Endothelial cell of umbilical vein (primary cell): ENCODE measurements at regions not wholly inside any gene's neighbourhood (a gene's known extent, or its start where the extent isn't known, plus 50 kb on each side); places are given as distances from the start of the nearest gene placed in this dataset.

ENCODE experiments used
- BruUV-seq: library from RNA; stranded (reverse); fragments of 400-500 nt; replicated peaks from 2 replicates; lab custom pipeline; 2021; lab: Mats Ljungman, UMichigan
- CTCF ChIA-PET: fragments of 300-600, 350-600 bp; sonication (Branson Sonifier 250); formaldehyde crosslinking; loops from one replicate; lab custom pipeline; 2021; ENCODE audit warnings: antibody characterized with exemption, inconsistent platforms; lab: Charles Lee
- POLR2A ChIA-PET: fragments of 300-600, 350-600 bp; sonication (Branson Sonifier 250); formaldehyde crosslinking; loops from one replicate; lab custom pipeline; 2021; ENCODE audit warnings: antibody characterized with exemption, inconsistent platforms; lab: Charles Lee
- DNase-seq: peaks from one replicate; pipeline ENCODE4 v3.0.0-alpha.2; 2011; ENCODE audit warnings: low read depth, low spot score
- FAIRE-seq: peaks from 2 replicates; lab custom pipeline; 2011; peaks lifted over from hg19 to GRCh38; lab: Jason Lieb, UNC
- H2AFZ ChIP-seq: 2 replicates; pipeline ENCODE4 v1.6.0; 2012; ENCODE audit warnings: low read depth, low read length, control low read depth, inconsistent platforms
- H3K27ac ChIP-seq: 2 replicates; pipeline ENCODE4 v1.5.1; 2011; ENCODE audit warnings: low read depth, mild to moderate bottlenecking, control low read depth, low read length, moderate library complexity; ENCODE audit not compliant: insufficient read depth
- H3K27me3 ChIP-seq, 2 experiments: 2 replicates each; pipeline versions ENCODE4 v1.6.0 to v1.6.1; 2011; ENCODE audit warnings: low read length in 2 of 2, mixed read lengths in 1 of 2; ENCODE audit not compliant: control insufficient read depth in 2 of 2, insufficient read depth in 2 of 2
- H3K36me3 ChIP-seq, 2 experiments: 2 replicates in 1 of 2; 3 replicates in 1 of 2; pipeline ENCODE4 v1.5.1; 2011; ENCODE audit warnings: low read length in 2 of 2, mild to moderate bottlenecking in 1 of 2, moderate library complexity in 1 of 2; ENCODE audit not compliant: control insufficient read depth in 2 of 2, insufficient read depth in 2 of 2; ENCODE audit errors: extremely low read depth in 1 of 2
- H3K4me1 ChIP-seq: 3 replicates; pipeline ENCODE4 v1.5.1; 2011; ENCODE audit warnings: mild to moderate bottlenecking, low read length; ENCODE audit not compliant: control insufficient read depth, insufficient read depth; ENCODE audit errors: extremely low read depth
- H3K4me2 ChIP-seq: 2 replicates; pipeline ENCODE4 v1.6.1; 2011; ENCODE audit warnings: low read length, control low read depth, mixed read lengths; ENCODE audit not compliant: insufficient read depth
- H3K4me3 ChIP-seq, 3 experiments: fragments of 200-600 bp in 1 of 3; sonication (generic), shearing (Covaris generic) in 1 of 3; replicated peaks in 1 of 3; 2 replicates each; pipeline ENCODE4 v1.5.1; 2011 to 2016; ENCODE audit warnings: control low read depth in 3 of 3, low read length in 3 of 3, mild to moderate bottlenecking in 2 of 3, inconsistent platforms in 1 of 3, low read depth in 1 of 3, moderate library complexity in 1 of 3; ENCODE audit not compliant: insufficient read depth in 1 of 3
- H3K79me2 ChIP-seq: 2 replicates; pipeline ENCODE4 v1.6.0; 2012; ENCODE audit warnings: low read length, inconsistent platforms; ENCODE audit not compliant: control insufficient read depth, insufficient read depth
- H3K9ac ChIP-seq: replicated peaks from 2 replicates; pipeline ENCODE3; 2011; ENCODE audit warnings: low read length, control low read depth; ENCODE audit not compliant: insufficient read depth; ENCODE audit errors: extremely low read depth
- H3K9me1 ChIP-seq: replicated peaks from 3 replicates; pipeline ENCODE4 v1.6.0; 2011; ENCODE audit warnings: mild to moderate bottlenecking, low read length; ENCODE audit not compliant: control insufficient read depth, insufficient read depth; ENCODE audit errors: extremely low read depth
- H3K9me3 ChIP-seq: replicated peaks from 2 replicates; pipeline ENCODE4 v1.5.1; 2012; ENCODE audit warnings: low read length, inconsistent platforms; ENCODE audit not compliant: control insufficient read depth, insufficient read depth
- H4K20me1 ChIP-seq: replicated peaks from 2 replicates; pipeline ENCODE3; 2011; ENCODE audit warnings: mild to moderate bottlenecking, low read length; ENCODE audit not compliant: control insufficient read depth, insufficient read depth; ENCODE audit errors: extremely low read depth
- EZH2 ChIP-seq: IDR thresholded peaks from 2 replicates; pipeline ENCODE4 v1.6.1; 2012; ENCODE audit warnings: borderline replicate concordance, low read depth, mild to moderate bottlenecking, moderate library complexity, low read length, inconsistent platforms; ENCODE audit not compliant: severe bottlenecking
- FOS ChIP-seq: IDR thresholded peaks from 2 replicates; pipeline ENCODE4 v1.6.1; 2011; ENCODE audit warnings: mild to moderate bottlenecking, low read length, moderate library complexity, borderline replicate concordance; ENCODE audit not compliant: insufficient read depth
- GATA2 ChIP-seq: IDR thresholded peaks from 2 replicates; pipeline ENCODE4 v1.7.0; 2011; ENCODE audit warnings: low read depth, mild to moderate bottlenecking, moderate library complexity, mixed read lengths, low read length; ENCODE audit not compliant: insufficient read length, insufficient read depth
- JUN ChIP-seq: IDR thresholded peaks from 2 replicates; pipeline ENCODE4 v1.6.1; 2011; ENCODE audit warnings: borderline replicate concordance, low read depth; ENCODE audit not compliant: insufficient read length, insufficient read depth
- MYC ChIP-seq: IDR thresholded peaks from one replicate; pipeline ENCODE4 v1.6.1; 2011; ENCODE audit warnings: mild to moderate bottlenecking, low read depth, low read length
- POLR2A ChIP-seq: IDR thresholded peaks from 2 replicates; pipeline ENCODE4 v1.6.1; 2012; ENCODE audit warnings: low read depth, mild to moderate bottlenecking, control low read depth, low read length
- POLR2AphosphoS5 ChIP-seq: IDR thresholded peaks from 2 replicates; pipeline ENCODE4 v1.6.1; 2012; ENCODE audit warnings: low read depth, mild to moderate bottlenecking, control low read depth, low read length, moderate library complexity; ENCODE audit not compliant: insufficient read depth
- dilution Hi-C: fragments of 300-500 bp; cut with MboI; formaldehyde crosslinking; loops from one replicate; pipeline ENCODE4 v1.15.0; 2019; ENCODE audit warnings: low sequenced_read_pairs; ENCODE audit not compliant: extremely low pct_ligation_motif_present
- intact Hi-C: fragments of 100-400 bp; cut with micrococcal nuclease; formaldehyde crosslinking; loops from one replicate; pipeline ENCODE4 v1.10.0; 2022
- TF ChIP-seq, protein P1 (sequence below): IDR thresholded peaks from 2 replicates; pipeline ENCODE4 v1.6.1; 2011; ENCODE audit not compliant: insufficient read depth, insufficient read length
- TF ChIP-seq, protein P2 (sequence below), 2 donors: IDR thresholded peaks; 1 replicate in 1 of 2; 2 replicates in 1 of 2; pipeline ENCODE4 v1.5.1; 2011; ENCODE audit warnings: low read length in 2 of 2, mild to moderate bottlenecking in 2 of 2, moderate library complexity in 2 of 2, control low read depth in 1 of 2, inconsistent platforms in 1 of 2, low read depth in 1 of 2; ENCODE audit not compliant: insufficient read depth in 1 of 2; ENCODE audit errors: extremely low read depth in 1 of 2

DNA sequence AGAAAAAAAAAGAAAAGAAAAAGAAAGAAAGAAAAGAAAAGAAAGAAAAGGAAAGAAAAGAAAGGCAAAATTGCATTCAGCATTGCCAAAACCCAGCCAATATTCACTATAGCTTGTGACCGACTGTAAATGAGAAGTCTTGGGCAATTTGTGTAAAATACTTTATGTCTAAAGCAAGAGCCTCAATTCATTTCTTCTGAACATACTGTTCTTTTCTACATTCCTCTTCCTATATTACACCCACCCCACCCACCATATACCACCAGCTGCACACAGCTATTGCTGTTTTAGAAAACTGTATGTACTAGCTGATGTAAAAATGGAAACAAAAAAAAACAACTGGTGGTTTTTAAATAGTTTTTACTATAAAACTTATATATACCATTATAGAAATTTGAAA, 156.9 kb upstream of the TTC29 start:
- H3K4me2 ChIP-seq, result no peak overlapping the region
- no TSS peak for BruUV-seq
- TF ChIP-seq, protein P1, sequence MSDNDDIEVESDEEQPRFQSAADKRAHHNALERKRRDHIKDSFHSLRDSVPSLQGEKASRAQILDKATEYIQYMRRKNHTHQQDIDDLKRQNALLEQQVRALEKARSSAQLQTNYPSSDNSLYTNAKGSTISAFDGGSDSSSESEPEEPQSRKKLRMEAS, result no peak
- no peak for TF ChIP-seq POLR2A
- TF ChIP-seq, protein P2, sequence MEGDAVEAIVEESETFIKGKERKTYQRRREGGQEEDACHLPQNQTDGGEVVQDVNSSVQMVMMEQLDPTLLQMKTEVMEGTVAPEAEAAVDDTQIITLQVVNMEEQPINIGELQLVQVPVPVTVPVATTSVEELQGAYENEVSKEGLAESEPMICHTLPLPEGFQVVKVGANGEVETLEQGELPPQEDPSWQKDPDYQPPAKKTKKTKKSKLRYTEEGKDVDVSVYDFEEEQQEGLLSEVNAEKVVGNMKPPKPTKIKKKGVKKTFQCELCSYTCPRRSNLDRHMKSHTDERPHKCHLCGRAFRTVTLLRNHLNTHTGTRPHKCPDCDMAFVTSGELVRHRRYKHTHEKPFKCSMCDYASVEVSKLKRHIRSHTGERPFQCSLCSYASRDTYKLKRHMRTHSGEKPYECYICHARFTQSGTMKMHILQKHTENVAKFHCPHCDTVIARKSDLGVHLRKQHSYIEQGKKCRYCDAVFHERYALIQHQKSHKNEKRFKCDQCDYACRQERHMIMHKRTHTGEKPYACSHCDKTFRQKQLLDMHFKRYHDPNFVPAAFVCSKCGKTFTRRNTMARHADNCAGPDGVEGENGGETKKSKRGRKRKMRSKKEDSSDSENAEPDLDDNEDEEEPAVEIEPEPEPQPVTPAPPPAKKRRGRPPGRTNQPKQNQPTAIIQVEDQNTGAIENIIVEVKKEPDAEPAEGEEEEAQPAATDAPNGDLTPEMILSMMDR (IDR thresholded peaks at IDR 0.05; ENCODE audit: extremely low read depth in 1 of 2, insufficient read depth in 1 of 2, low read depth in 1 of 2, low read length in 2 of 2), result no peak
- TF ChIP-seq JUN, result no peak
- no peak for TF ChIP-seq EZH2
- no peak for TF ChIP-seq MYC
- no peak for TF ChIP-seq FOS
- no peak for TF ChIP-seq POLR2AphosphoS5
- TF ChIP-seq GATA2, result no peak
- no peaks in the 10 kb centered on the region for H3K9me3 ChIP-seq
- peaks cover 4 to 7% of the 10 kb centered on the region in 2 experiments for H3K27me3 ChIP-seq
- DNase-seq, result no peak
- FAIRE-seq, result no peak
- no peaks in the 10 kb centered on the region for H3K79me2 ChIP-seq
- no peaks in the 10 kb centered on the region for H3K36me3 ChIP-seq
- no peak overlapping the region for H3K4me3 ChIP-seq
- H3K4me1 ChIP-seq, result no peaks in the 10 kb centered on the region
- no peak overlapping the region for H3K27ac ChIP-seq
- no peaks in the 10 kb centered on the region for H3K9me1 ChIP-seq
- no peaks in the 10 kb centered on the region for H4K20me1 ChIP-seq
- intact Hi-C loops (no loop called here), dilution Hi-C loops (no loop called here)
- H2AFZ ChIP-seq, result no peak overlapping the region
- ChIA-PET CTCF (interaction anchor here (1.1 to 1.3 kb wide), 2 partner anchors 84 to 764 kb away, joined by 3 to 4 read pairs; no protein-coding TSS in a partner anchor), POLR2A (no interaction called here)
- no peak overlapping the region for H3K9ac ChIP-seq
